Natural killer cell (primary cell): ENCODE measurements at regions not wholly inside any gene's neighbourhood (a gene's known extent, or its start where the extent isn't known, plus 50 kb on each side); places are given as distances from the start of the nearest gene placed in this dataset.

Source experiments
- ATAC-seq, 3 donors: fragments of 150-1000 bp in 2 of 3; fragments of 200-7000 bp in 1 of 3; cut with Tn5 transposase; 1 replicate in 1 of 3; 2 replicates in 2 of 3; pipeline ENCODE4 v1.10.0; 2021; ENCODE audit warnings: mild to moderate bottlenecking in 2 of 3, moderate library complexity in 2 of 3
- DNase-seq, 2 donors: peaks; one replicate each; pipeline versions ENCODE4 v3.0.0 to v3.0.0-alpha.2; 2013 to 2021; ENCODE audit warnings: mixed read lengths in 1 of 2
- H3K27ac ChIP-seq: one replicate; pipeline ENCODE4 v1.5.1; 2013; ENCODE audit warnings: mild to moderate bottlenecking, low read length
- H3K27me3 ChIP-seq: one replicate; pipeline ENCODE4 v1.6.1; 2013; ENCODE audit warnings: low read length; ENCODE audit not compliant: control insufficient read depth, insufficient read depth
- H3K36me3 ChIP-seq: one replicate; pipeline ENCODE4 v1.6.1; 2013; ENCODE audit warnings: low read length; ENCODE audit not compliant: control insufficient read depth, insufficient read depth
- H3K4me1 ChIP-seq: one replicate; pipeline ENCODE4 v1.6.1; 2013; ENCODE audit warnings: low read length; ENCODE audit not compliant: control insufficient read depth, insufficient read depth
- H3K4me3 ChIP-seq: one replicate; pipeline ENCODE4 v1.5.1; 2013; ENCODE audit warnings: low read length
- H3K9me3 ChIP-seq: one replicate; pipeline ENCODE4 v1.6.1; 2013; ENCODE audit warnings: low read length; ENCODE audit not compliant: control insufficient read depth, insufficient read depth
- H3K27ac Mint-ChIP-seq, 2 donors: one replicate each; pipeline ENCODE4 v1.8.0; 2022; ENCODE audit warnings: mild to moderate bottlenecking in 2 of 2, mixed read lengths in 2 of 2, moderate library complexity in 1 of 2
- H3K27me3 Mint-ChIP-seq, 2 donors: one replicate each; pipeline ENCODE4 v1.8.0; 2022; ENCODE audit warnings: low read depth in 2 of 2, mixed read lengths in 2 of 2
- H3K36me3 Mint-ChIP-seq: one replicate; pipeline ENCODE4 v1.8.0; 2022; ENCODE audit warnings: mixed read lengths
- H3K4me1 Mint-ChIP-seq, 2 donors: one replicate each; pipeline ENCODE4 v1.8.0; 2022; ENCODE audit warnings: mixed read lengths in 2 of 2
- H3K4me3 Mint-ChIP-seq: one replicate; pipeline ENCODE4 v1.8.0; 2022; ENCODE audit warnings: mild to moderate bottlenecking, moderate library complexity, mixed read lengths
- H3K9me3 Mint-ChIP-seq, 2 donors: one replicate each; pipeline ENCODE4 v1.8.0; 2022; ENCODE audit warnings: mixed read lengths in 2 of 2
- WGBS: methylation state at CpG from one replicate; pipeline ENCODE4 v1.1.7; 2013; ENCODE audit warnings: missing lambda C conversion rate; ENCODE audit not compliant: insufficient coverage; 5-methylcytosine and 5-hydroxymethylcytosine counted together
- intact Hi-C: fragments of 100-400 bp; cut with micrococcal nuclease; formaldehyde crosslinking; loops from one replicate; pipeline ENCODE4 v1.14.2; 2022
- TF ChIP-seq, protein P1 (sequence below): fragments of 200-600 bp; IDR thresholded peaks from one replicate; pipeline ENCODE4 v1.8.0; 2022; ENCODE audit warnings: antibody characterized with exemption

DNA sequence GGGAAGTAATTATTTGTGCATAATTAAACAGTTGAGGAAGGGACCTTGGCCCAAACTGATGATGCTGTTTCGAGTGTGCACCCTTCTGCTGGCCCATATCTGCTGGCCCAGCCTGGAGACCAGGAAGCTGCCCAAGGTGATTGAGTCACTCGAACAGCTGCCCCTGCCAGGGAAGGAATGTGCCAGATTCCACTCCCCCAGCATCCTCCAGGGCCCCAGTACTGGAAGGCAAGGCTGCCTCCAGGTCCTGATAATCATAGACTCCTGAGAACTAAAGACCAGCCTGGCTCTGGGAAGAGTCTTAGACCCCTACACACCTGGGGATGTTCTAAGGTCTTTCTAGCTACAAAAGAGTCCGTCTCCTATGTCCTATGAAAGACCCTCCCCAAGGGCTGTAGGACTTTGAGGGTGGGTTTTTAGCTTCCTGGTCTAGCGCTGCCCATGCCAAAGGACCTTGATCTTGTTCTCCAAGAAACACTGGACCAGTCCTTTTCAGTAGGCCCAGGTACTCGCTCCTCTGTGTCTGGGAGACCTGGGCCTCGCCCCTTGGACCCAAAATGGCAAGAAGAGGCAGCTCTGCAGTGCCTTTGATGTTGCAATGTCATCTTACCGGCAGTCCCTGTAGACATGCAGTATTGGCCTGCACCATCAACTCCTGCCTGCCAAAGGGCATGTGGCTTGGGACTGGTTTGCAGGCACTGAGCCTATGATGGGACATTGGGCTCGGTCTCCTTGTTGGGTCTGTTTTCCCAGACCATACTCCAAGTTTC, 103.2 kb upstream of the GPR26 start:
- Histone ChIP-seq H3K27me3 (no peaks in the 10 kb centered on the region), H3K4me1 (peaks cover 4% of the 10 kb centered on the region), H3K36me3 (no peaks in the 10 kb centered on the region), H3K9me3 (no peaks in the 10 kb centered on the region), H3K4me3 (no peak overlapping the region), H3K27ac (no peak overlapping the region)
- ATAC-seq (no peak), DNase-seq (no peak)
- H3K4me1 Mint-ChIP-seq, result peaks cover 5% of the 10 kb centered on the region in 2 donors
- no peak overlapping the region for H3K27ac Mint-ChIP-seq
- no peak overlapping the region for H3K4me3 Mint-ChIP-seq
- intact Hi-C loops, result no loop called here
- WGBS, result 77% methylated on average over 7 of the region's 8 CpGs
- H3K27me3 Mint-ChIP-seq, result peaks cover 7 to 19% of the 10 kb centered on the region in 2 donors
- TF ChIP-seq, protein P1, sequence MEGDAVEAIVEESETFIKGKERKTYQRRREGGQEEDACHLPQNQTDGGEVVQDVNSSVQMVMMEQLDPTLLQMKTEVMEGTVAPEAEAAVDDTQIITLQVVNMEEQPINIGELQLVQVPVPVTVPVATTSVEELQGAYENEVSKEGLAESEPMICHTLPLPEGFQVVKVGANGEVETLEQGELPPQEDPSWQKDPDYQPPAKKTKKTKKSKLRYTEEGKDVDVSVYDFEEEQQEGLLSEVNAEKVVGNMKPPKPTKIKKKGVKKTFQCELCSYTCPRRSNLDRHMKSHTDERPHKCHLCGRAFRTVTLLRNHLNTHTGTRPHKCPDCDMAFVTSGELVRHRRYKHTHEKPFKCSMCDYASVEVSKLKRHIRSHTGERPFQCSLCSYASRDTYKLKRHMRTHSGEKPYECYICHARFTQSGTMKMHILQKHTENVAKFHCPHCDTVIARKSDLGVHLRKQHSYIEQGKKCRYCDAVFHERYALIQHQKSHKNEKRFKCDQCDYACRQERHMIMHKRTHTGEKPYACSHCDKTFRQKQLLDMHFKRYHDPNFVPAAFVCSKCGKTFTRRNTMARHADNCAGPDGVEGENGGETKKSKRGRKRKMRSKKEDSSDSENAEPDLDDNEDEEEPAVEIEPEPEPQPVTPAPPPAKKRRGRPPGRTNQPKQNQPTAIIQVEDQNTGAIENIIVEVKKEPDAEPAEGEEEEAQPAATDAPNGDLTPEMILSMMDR, result no peak
- no peaks in the 10 kb centered on the region for H3K9me3 Mint-ChIP-seq
- no peaks in the 10 kb centered on the region for H3K36me3 Mint-ChIP-seq

DNA sequence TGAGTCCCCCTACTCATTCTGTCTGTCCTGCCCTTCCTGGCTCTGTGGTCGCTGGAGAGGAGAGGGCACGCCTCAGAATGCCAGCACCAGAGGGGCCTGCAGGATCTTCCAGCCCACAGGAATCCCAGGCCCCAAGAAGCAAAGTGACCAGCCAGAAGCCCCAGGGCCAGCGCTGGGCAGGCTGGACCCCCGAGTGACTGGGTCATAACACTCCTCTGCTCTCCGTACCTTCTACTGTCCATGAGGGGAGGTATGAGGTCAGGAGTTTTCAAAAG, 102.6 kb upstream of the GPR26 start:
- Mint-ChIP-seq H3K4me3 (no peak overlapping the region), H3K36me3 (no peaks in the 10 kb centered on the region), H3K27ac (no peak overlapping the region), H3K9me3 (no peaks in the 10 kb centered on the region), H3K4me1 (peaks cover 5% of the 10 kb centered on the region in 2 donors), H3K27me3 (peaks cover 7 to 19% of the 10 kb centered on the region in 2 donors)
- WGBS, result 87% methylated on average over 5 of the region's 5 CpGs
- no peaks in the 10 kb centered on the region for H3K9me3 ChIP-seq
- H3K27ac ChIP-seq, result no peak overlapping the region
- ATAC-seq, result no peak
- intact Hi-C loops, result no loop called here
- H3K36me3 ChIP-seq, result no peaks in the 10 kb centered on the region
- H3K4me1 ChIP-seq, result peaks cover 4% of the 10 kb centered on the region
- H3K4me3 ChIP-seq, result no peak overlapping the region
- TF ChIP-seq, protein P1, result no peak
- no peak for DNase-seq
- H3K27me3 ChIP-seq, result no peaks in the 10 kb centered on the region

DNA sequence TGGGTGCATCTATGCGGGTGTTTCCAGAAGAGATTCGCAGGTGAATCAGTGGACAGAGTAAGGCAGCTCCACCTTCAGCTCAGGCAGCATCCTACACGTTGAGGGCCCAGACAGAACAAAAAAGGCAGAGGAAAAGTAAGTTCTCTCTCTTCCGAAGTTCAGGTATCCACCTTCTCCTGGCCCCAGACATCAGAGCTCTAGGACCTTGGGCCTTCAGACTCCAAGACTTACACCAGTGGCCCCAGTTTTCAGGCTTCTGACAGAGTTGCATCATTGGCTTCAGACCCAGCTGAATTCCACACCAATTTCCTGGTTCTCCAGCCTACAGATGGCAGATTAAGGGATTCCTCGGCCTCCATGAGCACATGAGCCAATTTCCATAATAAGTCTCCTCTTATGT, 102.2 kb upstream of the GPR26 start:
- peaks cover 7 to 22% of the 10 kb centered on the region in 2 donors for H3K27me3 Mint-ChIP-seq
- H3K27ac ChIP-seq, result no peak overlapping the region
- no peak for DNase-seq
- 80% methylated on average over 5 of the region's 5 CpGs for WGBS
- peaks cover 5% of the 10 kb centered on the region in 2 donors for H3K4me1 Mint-ChIP-seq
- no peaks in the 10 kb centered on the region for H3K9me3 Mint-ChIP-seq
- peaks cover 4% of the 10 kb centered on the region for H3K4me1 ChIP-seq
- H3K36me3 ChIP-seq, result no peaks in the 10 kb centered on the region
- no peak overlapping the region for H3K4me3 ChIP-seq
- H3K27ac Mint-ChIP-seq, result no peak overlapping the region
- no peaks in the 10 kb centered on the region for H3K27me3 ChIP-seq
- no peak for ATAC-seq
- no peaks in the 10 kb centered on the region for H3K9me3 ChIP-seq
- intact Hi-C loops, result no loop called here
- no peaks in the 10 kb centered on the region for H3K36me3 Mint-ChIP-seq
- H3K4me3 Mint-ChIP-seq, result no peak overlapping the region
- TF ChIP-seq, protein P1, result no peak

DNA sequence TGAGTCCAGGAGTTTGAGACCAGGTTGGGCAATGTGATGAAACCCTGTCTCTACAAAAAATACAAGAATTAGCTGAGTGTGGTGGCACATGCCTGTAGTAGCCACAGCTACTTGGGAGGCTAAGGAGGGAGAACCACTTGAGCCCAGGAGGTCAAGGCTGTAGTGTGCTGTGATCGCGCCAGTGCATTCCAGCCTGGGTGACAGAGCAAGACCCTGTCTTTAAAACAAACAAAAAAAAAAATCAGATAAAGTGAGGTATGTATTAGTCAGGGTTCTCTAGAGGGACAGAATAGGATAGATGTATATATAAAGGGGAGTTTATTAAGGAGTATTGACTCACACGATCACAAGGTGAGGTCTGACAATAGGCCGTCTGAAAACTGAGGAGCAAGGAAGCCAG, 101.5 kb upstream of the GPR26 start:
- Mint-ChIP-seq H3K4me3 (no peak overlapping the region), H3K36me3 (no peaks in the 10 kb centered on the region), H3K27me3 (peaks cover 2 to 22% of the 10 kb centered on the region in 2 donors), H3K9me3 (no peaks in the 10 kb centered on the region), H3K27ac (no peak overlapping the region), H3K4me1 (peaks cover under 1% of the 10 kb centered on the region in 2 donors)
- Histone ChIP-seq H3K36me3 (no peaks in the 10 kb centered on the region), H3K4me1 (no peaks in the 10 kb centered on the region), H3K27me3 (no peaks in the 10 kb centered on the region), H3K9me3 (no peaks in the 10 kb centered on the region), H3K27ac (no peak overlapping the region), H3K4me3 (no peak overlapping the region)
- 91% methylated on average over 4 of the region's 4 CpGs for WGBS
- intact Hi-C loops, result no loop called here
- ATAC-seq, result no peak
- TF ChIP-seq, protein P1, result no peak
- DNase-seq, result no peak
